NT2/D1 (cell line): ENCODE measurements at regions not wholly inside any gene's neighbourhood (a gene's known extent, or its start where the extent isn't known, plus 50 kb on each side); places are given as distances from the start of the nearest gene placed in this dataset.

ENCODE experiments used
- YY1 ChIP-seq: IDR thresholded peaks from 2 replicates; pipeline ENCODE4 v1.6.1; 2011; ENCODE audit not compliant: insufficient read length, insufficient read depth
- ZNF274 ChIP-seq: IDR thresholded peaks from 2 replicates; pipeline ENCODE4 v1.6.1; 2011; ENCODE audit warnings: mild to moderate bottlenecking, low read depth, low read length

DNA sequence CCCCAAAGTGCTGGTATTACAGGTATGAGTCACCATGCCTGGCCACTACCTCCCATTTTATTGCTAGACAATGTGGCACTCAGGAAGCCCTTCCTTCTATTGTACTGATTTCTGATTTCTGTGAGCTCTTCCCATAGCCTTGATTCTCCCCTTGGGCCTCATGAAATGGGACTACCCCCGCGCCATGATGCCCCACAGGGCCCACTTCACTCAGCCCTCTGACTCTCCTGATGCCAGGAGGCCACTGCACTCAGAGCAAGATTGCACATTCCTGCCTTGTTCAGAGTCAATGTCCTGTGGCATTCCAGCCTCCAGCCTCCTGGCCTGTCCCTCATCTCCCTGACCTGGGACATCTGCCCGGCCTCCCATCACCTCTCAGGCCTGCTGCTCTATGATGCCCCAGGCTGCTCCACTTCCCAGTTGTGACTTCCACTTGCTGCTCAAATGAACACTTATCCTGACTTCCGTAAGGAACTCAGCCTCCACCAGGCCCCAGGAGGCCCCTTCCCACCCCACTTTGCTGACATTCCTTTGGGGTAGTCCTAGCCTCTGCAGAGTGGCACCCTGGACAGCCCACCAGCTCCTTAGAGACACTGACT is 66.6 kb upstream of the KSR1 start:
- TF ChIP-seq ZNF274: no peak
- no peak for TF ChIP-seq YY1
